Activated CD4-positive, alpha-beta memory T cell treated with anti-CD3 and anti-CD28 coated beads, Interleukin-2, amount 10 ng/mL, durations not matched to agents 7 days and 5 days (primary cell): ENCODE measurements at regions not wholly inside any gene's neighbourhood (a gene's known extent, or its start where the extent isn't known, plus 50 kb on each side); places are given as distances from the start of the nearest gene placed in this dataset.

Experiments used
- CTCF ChIA-PET: fragments of 350-600 bp; sonication (Branson Sonifier 250); formaldehyde crosslinking; loops from one replicate; lab custom pipeline; 2021; ENCODE audit warnings: antibody characterized with exemption, inconsistent platforms; lab: Charles Lee
- POLR2A ChIA-PET: fragments of 350-600 bp; sonication (Branson Sonifier 250); formaldehyde crosslinking; loops from one replicate; lab custom pipeline; 2021; ENCODE audit warnings: antibody characterized with exemption; lab: Charles Lee
- DNase-seq: peaks from one replicate; pipeline ENCODE4 v3.0.0-alpha.2; 2020
- H3K27ac Mint-ChIP-seq: one replicate; pipeline ENCODE4 v1.8.0; 2021; ENCODE audit warnings: mild to moderate bottlenecking, mixed read lengths
- H3K27me3 Mint-ChIP-seq: one replicate; pipeline ENCODE4 v1.8.0; 2021; ENCODE audit warnings: mixed read lengths
- H3K36me3 Mint-ChIP-seq: one replicate; pipeline ENCODE4 v1.8.0; 2021; ENCODE audit warnings: low read depth, mixed read lengths
- H3K4me1 Mint-ChIP-seq: one replicate; pipeline ENCODE4 v1.8.0; 2021; ENCODE audit warnings: mixed read lengths
- H3K4me3 Mint-ChIP-seq: one replicate; pipeline ENCODE4 v1.8.0; 2021; ENCODE audit warnings: mild to moderate bottlenecking, mixed read lengths
- H3K9me3 Mint-ChIP-seq: one replicate; pipeline ENCODE4 v1.8.0; 2021; ENCODE audit warnings: mixed read lengths

GRCh38 chr3:117746066-117746465 lies 1036.5 kb downstream of the TUSC7 start:
- no peak for DNase-seq
- Mint-ChIP-seq H3K27me3 (no peaks in the 10 kb centered on the region), H3K9me3 (no peaks in the 10 kb centered on the region), H3K4me3 (no peak overlapping the region), H3K27ac (no peak overlapping the region), H3K4me1 (no peaks in the 10 kb centered on the region), H3K36me3 (no peaks in the 10 kb centered on the region)
- ChIA-PET POLR2A (no interaction called here), CTCF (no interaction called here)

- H3K4me3 Mint-ChIP-seq, result no peak overlapping the region
- no peaks in the 10 kb centered on the region for H3K27me3 Mint-ChIP-seq
- H3K9me3 Mint-ChIP-seq, result no peaks in the 10 kb centered on the region
- no peaks in the 10 kb centered on the region for H3K36me3 Mint-ChIP-seq
- no peak for DNase-seq
- CTCF ChIA-PET, result no interaction called here
- no peaks in the 10 kb centered on the region for H3K4me1 Mint-ChIP-seq
- H3K27ac Mint-ChIP-seq, result no peak overlapping the region
- POLR2A ChIA-PET, result no interaction called here
Observed at GRCh38 chr3:117748131-117748530, 1038.6 kb downstream of the TUSC7 start.

- CTCF ChIA-PET, result no interaction called here
- POLR2A ChIA-PET, result no interaction called here
- Mint-ChIP-seq H3K27ac (no peak overlapping the region), H3K4me3 (no peak overlapping the region), H3K27me3 (no peaks in the 10 kb centered on the region), H3K36me3 (no peaks in the 10 kb centered on the region), H3K9me3 (peaks cover 2% of the 10 kb centered on the region), H3K4me1 (no peaks in the 10 kb centered on the region)
- DNase-seq, result no peak
Observed at GRCh38 chr3:117750674-117751269, 1041.2 kb downstream of the TUSC7 start.

- peaks cover 2% of the 10 kb centered on the region for H3K9me3 Mint-ChIP-seq
- H3K36me3 Mint-ChIP-seq, result no peaks in the 10 kb centered on the region
- H3K4me3 Mint-ChIP-seq, result no peak overlapping the region
- H3K27me3 Mint-ChIP-seq, result no peaks in the 10 kb centered on the region
- no peak for DNase-seq
- POLR2A ChIA-PET, result no interaction called here
- no peaks in the 10 kb centered on the region for H3K4me1 Mint-ChIP-seq
- CTCF ChIA-PET, result no interaction called here
- H3K27ac Mint-ChIP-seq, result no peak overlapping the region
Observed at GRCh38 chr3:117751651-117752050, 1042.1 kb downstream of the TUSC7 start.

- ChIA-PET POLR2A (no interaction called here), CTCF (no interaction called here)
- no peaks in the 10 kb centered on the region for H3K36me3 Mint-ChIP-seq
- H3K9me3 Mint-ChIP-seq, result peaks cover 2% of the 10 kb centered on the region
- no peaks in the 10 kb centered on the region for H3K27me3 Mint-ChIP-seq
- no peaks in the 10 kb centered on the region for H3K4me1 Mint-ChIP-seq
- H3K4me3 Mint-ChIP-seq, result no peak overlapping the region
- DNase-seq, result no peak
- H3K27ac Mint-ChIP-seq, result no peak overlapping the region
Observed at GRCh38 chr3:117752984-117753717, 1043.6 kb downstream of the TUSC7 start.

GRCh38 chr3:117754058-117754457 lies 1044.5 kb downstream of the TUSC7 start:
- no peak for DNase-seq
- Mint-ChIP-seq H3K27ac (no peak overlapping the region), H3K4me1 (no peaks in the 10 kb centered on the region), H3K4me3 (no peak overlapping the region), H3K36me3 (no peaks in the 10 kb centered on the region), H3K27me3 (no peaks in the 10 kb centered on the region), H3K9me3 (peaks cover 4% of the 10 kb centered on the region)
- ChIA-PET POLR2A (no interaction called here), CTCF (no interaction called here)

- POLR2A ChIA-PET, result no interaction called here
- no peaks in the 10 kb centered on the region for H3K27me3 Mint-ChIP-seq
- H3K36me3 Mint-ChIP-seq, result no peaks in the 10 kb centered on the region
- no peak overlapping the region for H3K4me3 Mint-ChIP-seq
- DNase-seq, result no peak
- peaks cover 4% of the 10 kb centered on the region for H3K9me3 Mint-ChIP-seq
- no peak overlapping the region for H3K27ac Mint-ChIP-seq
- CTCF ChIA-PET, result no interaction called here
- no peaks in the 10 kb centered on the region for H3K4me1 Mint-ChIP-seq
Observed at GRCh38 chr3:117754841-117755240, 1045.3 kb downstream of the TUSC7 start.

GRCh38 chr3:117756563-117756962 lies 1047.0 kb downstream of the TUSC7 start:
- H3K9me3 Mint-ChIP-seq, result peaks cover 6% of the 10 kb centered on the region
- CTCF ChIA-PET, result no interaction called here
- DNase-seq, result no peak
- H3K4me3 Mint-ChIP-seq, result no peak overlapping the region
- POLR2A ChIA-PET, result no interaction called here
- no peaks in the 10 kb centered on the region for H3K27me3 Mint-ChIP-seq
- no peaks in the 10 kb centered on the region for H3K36me3 Mint-ChIP-seq
- no peaks in the 10 kb centered on the region for H3K4me1 Mint-ChIP-seq
- H3K27ac Mint-ChIP-seq, result no peak overlapping the region

GRCh38 chr3:117761703-117762620 lies 1052.4 kb downstream of the TUSC7 start:
- Mint-ChIP-seq H3K4me1 (no peaks in the 10 kb centered on the region), H3K36me3 (no peaks in the 10 kb centered on the region), H3K27me3 (no peaks in the 10 kb centered on the region), H3K9me3 (peaks cover 3% of the 10 kb centered on the region), H3K27ac (no peak overlapping the region), H3K4me3 (no peak overlapping the region)
- ChIA-PET POLR2A (no interaction called here), CTCF (no interaction called here)
- no peak for DNase-seq

- H3K27me3 Mint-ChIP-seq, result no peaks in the 10 kb centered on the region
- no peak overlapping the region for H3K27ac Mint-ChIP-seq
- ChIA-PET CTCF (no interaction called here), POLR2A (no interaction called here)
- peaks cover 3% of the 10 kb centered on the region for H3K9me3 Mint-ChIP-seq
- no peaks in the 10 kb centered on the region for H3K4me1 Mint-ChIP-seq
- no peak for DNase-seq
- no peaks in the 10 kb centered on the region for H3K36me3 Mint-ChIP-seq
- no peak overlapping the region for H3K4me3 Mint-ChIP-seq
Observed at GRCh38 chr3:117762621-117763037, 1053.0 kb downstream of the TUSC7 start.

- no peak for DNase-seq
- Mint-ChIP-seq H3K27ac (no peak overlapping the region), H3K36me3 (no peaks in the 10 kb centered on the region), H3K4me1 (no peaks in the 10 kb centered on the region), H3K4me3 (no peak overlapping the region), H3K27me3 (no peaks in the 10 kb centered on the region), H3K9me3 (peaks cover 1% of the 10 kb centered on the region)
- POLR2A ChIA-PET, result no interaction called here
- CTCF ChIA-PET, result no interaction called here
Observed at GRCh38 chr3:117763561-117763960, 1054.0 kb downstream of the TUSC7 start.

GRCh38 chr3:117768581-117768980 lies 1059.0 kb downstream of the TUSC7 start:
- H3K27ac Mint-ChIP-seq, result no peak overlapping the region
- no peaks in the 10 kb centered on the region for H3K36me3 Mint-ChIP-seq
- POLR2A ChIA-PET, result no interaction called here
- H3K9me3 Mint-ChIP-seq, result no peaks in the 10 kb centered on the region
- H3K4me3 Mint-ChIP-seq, result no peak overlapping the region
- no peaks in the 10 kb centered on the region for H3K27me3 Mint-ChIP-seq
- DNase-seq, result no peak
- no peaks in the 10 kb centered on the region for H3K4me1 Mint-ChIP-seq
- CTCF ChIA-PET, result no interaction called here

- H3K9me3 Mint-ChIP-seq, result peaks cover 5% of the 10 kb centered on the region
- no peaks in the 10 kb centered on the region for H3K27me3 Mint-ChIP-seq
- H3K4me3 Mint-ChIP-seq, result no peak overlapping the region
- no peaks in the 10 kb centered on the region for H3K36me3 Mint-ChIP-seq
- H3K4me1 Mint-ChIP-seq, result no peaks in the 10 kb centered on the region
- ChIA-PET CTCF (no interaction called here), POLR2A (no interaction called here)
- DNase-seq, result no peak
- no peak overlapping the region for H3K27ac Mint-ChIP-seq
Observed at GRCh38 chr3:117774130-117774529, 1064.6 kb downstream of the TUSC7 start.
